Renal cortex interstitium (tissue), 11 donors: ENCODE measurements at regions not wholly inside any gene's neighbourhood (a gene's known extent, or its start where the extent isn't known, plus 50 kb on each side); places are given as distances from the start of the nearest gene placed in this dataset.
"Not testable (repeated sequence)": the region's sequence is repeated elsewhere in the genome, so short reads cannot be mapped to it uniquely, and the experiment has no call there.

Experiments used
- DNase-seq, 11 donors: peaks; one replicate each; pipeline ENCODE4 v3.0.0-alpha.2; 2013; ENCODE audit warnings: low read depth in 9 of 11, low spot score in 4 of 11; ENCODE audit errors: extremely low read depth in 1 of 11

GRCh38 chr3:164408326-164408725, 670.0 kb downstream of the SI start:
- no peak for DNase-seq

- DNase-seq: no peak
These were observed 671.2 kb downstream of the SI start for GRCh38 chr3:164407111-164407510.

- no peak for DNase-seq
These were observed 672.0 kb downstream of the SI start for GRCh38 chr3:164406281-164406680.

GRCh38 chr3:164401923-164402322, 676.4 kb downstream of the SI start:
- no peak for DNase-seq

- not testable (repeated sequence) for DNase-seq
These were observed 676.9 kb downstream of the SI start for GRCh38 chr3:164401440-164401839.

- no peak for DNase-seq
These were observed 680.8 kb downstream of the SI start for GRCh38 chr3:164397462-164397861.

GRCh38 chr3:164393171-164393570, 685.1 kb downstream of the SI start:
- no peak for DNase-seq

GRCh38 chr3:164390046-164390445, 688.2 kb downstream of the SI start:
- DNase-seq: no peak

- DNase-seq: no peak
These were observed 691.1 kb downstream of the SI start for GRCh38 chr3:164387236-164387635.

GRCh38 chr3:164380156-164380555, 698.1 kb downstream of the SI start:
- DNase-seq: no peak

- no peak for DNase-seq
These were observed 700.8 kb downstream of the SI start for GRCh38 chr3:164377466-164377865.

GRCh38 chr3:164375995-164376394, 702.3 kb downstream of the SI start:
- no peak for DNase-seq

GRCh38 chr3:164375538-164375937, 702.8 kb downstream of the SI start:
- no peak for DNase-seq

GRCh38 chr3:164371681-164372080, 706.6 kb downstream of the SI start:
- DNase-seq: no peak

- no peak for DNase-seq
These were observed 707.3 kb downstream of the SI start for GRCh38 chr3:164370970-164371369.

GRCh38 chr3:164365242-164365641, 713.1 kb downstream of the SI start:
- no peak for DNase-seq

GRCh38 chr3:164364111-164364510, 714.2 kb downstream of the SI start:
- DNase-seq: no peak

- DNase-seq: no peak
These were observed 717.4 kb downstream of the SI start for GRCh38 chr3:164360738-164361406.

- DNase-seq: no peak
These were observed 718.2 kb downstream of the SI start for GRCh38 chr3:164360078-164360578.

- DNase-seq: no peak
These were observed 725.3 kb downstream of the SI start for GRCh38 chr3:164352991-164353390.

- DNase-seq: no peak
These were observed 727.2 kb downstream of the SI start for GRCh38 chr3:164351131-164351530.
